Keratinocyte (primary cell): ENCODE measurements at regions not wholly inside any gene's neighbourhood (a gene's known extent, or its start where the extent isn't known, plus 50 kb on each side); places are given as distances from the start of the nearest gene placed in this dataset.

Experiments
- DNase-seq: peaks from one replicate; pipeline ENCODE4 v3.0.0-alpha.2; 2011; ENCODE audit warnings: low read depth, missing footprints, low spot score
- FAIRE-seq: peaks from 2 replicates; lab custom pipeline; 2011; peaks lifted over from hg19 to GRCh38; lab: Jason Lieb, UNC
- H2AFZ ChIP-seq: 2 replicates; pipeline ENCODE4 v1.6.0; 2012; ENCODE audit warnings: low read length, control low read depth, inconsistent platforms; ENCODE audit not compliant: control insufficient read depth
- H3K27ac ChIP-seq: 2 replicates; pipeline ENCODE4 v1.5.1; 2011; ENCODE audit warnings: low read length; ENCODE audit not compliant: control insufficient read depth, insufficient read depth
- H3K27me3 ChIP-seq: 3 replicates; pipeline ENCODE4 v1.6.0; 2011; ENCODE audit warnings: low read length; ENCODE audit not compliant: control insufficient read depth, insufficient read depth; ENCODE audit errors: extremely low read depth
- H3K36me3 ChIP-seq, 2 experiments: 2 replicates in 1 of 2; 3 replicates in 1 of 2; pipeline ENCODE4 v1.5.1; 2011; ENCODE audit warnings: low read length in 2 of 2, mild to moderate bottlenecking in 1 of 2; ENCODE audit not compliant: control insufficient read depth in 2 of 2, insufficient read depth in 2 of 2; ENCODE audit errors: extremely low read depth in 1 of 2
- H3K4me1 ChIP-seq: 3 replicates; pipeline ENCODE4 v1.5.1; 2011; ENCODE audit warnings: low read length; ENCODE audit not compliant: control insufficient read depth, insufficient read depth; ENCODE audit errors: extremely low read depth
- H3K4me2 ChIP-seq: 3 replicates; pipeline ENCODE4 v1.6.0; 2011; ENCODE audit warnings: low read depth, low read length; ENCODE audit not compliant: control insufficient read depth, insufficient read depth; ENCODE audit errors: extremely low read depth
- H3K4me3 ChIP-seq, 3 experiments: fragments of 200-600 bp in 1 of 3; sonication (generic) in 1 of 3; 2 replicates in 2 of 3; 3 replicates in 1 of 3; pipeline ENCODE4 v1.5.1; 2011 to 2016; ENCODE audit warnings: low read length in 3 of 3, mild to moderate bottlenecking in 3 of 3, control low read depth in 2 of 3, inconsistent platforms in 1 of 3, low read depth in 1 of 3, mixed read lengths in 1 of 3, mixed run types in 1 of 3, moderate library complexity in 1 of 3; ENCODE audit not compliant: control insufficient read depth in 2 of 3, insufficient read depth in 2 of 3; ENCODE audit errors: extremely low read depth in 1 of 3
- H3K79me2 ChIP-seq: 2 replicates; pipeline ENCODE4 v1.6.0; 2012; ENCODE audit warnings: low read length; ENCODE audit not compliant: control insufficient read depth, insufficient read depth
- H3K9ac ChIP-seq: 3 replicates; pipeline ENCODE4 v1.6.0; 2011; ENCODE audit warnings: low read length; ENCODE audit not compliant: control insufficient read depth, insufficient read depth; ENCODE audit errors: extremely low read depth
- H3K9me1 ChIP-seq: 3 replicates; pipeline ENCODE4 v1.6.0; 2011; ENCODE audit warnings: low read length; ENCODE audit not compliant: control insufficient read depth, insufficient read depth; ENCODE audit errors: extremely low read depth
- H3K9me3 ChIP-seq: 2 replicates; pipeline ENCODE4 v1.5.1; 2012; ENCODE audit warnings: low read depth, low read length; ENCODE audit not compliant: control insufficient read depth
- H4K20me1 ChIP-seq: 3 replicates; pipeline ENCODE4 v1.6.0; 2011; ENCODE audit warnings: low read length; ENCODE audit not compliant: control insufficient read depth, insufficient read depth; ENCODE audit errors: extremely low read depth
- EZH2 ChIP-seq: IDR thresholded peaks from one replicate; pipeline ENCODE4 v1.6.1; 2012; ENCODE audit warnings: inconsistent platforms, mild to moderate bottlenecking, low read length, moderate library complexity
- dilution Hi-C: fragments of 300-500 bp; cut with MboI; formaldehyde crosslinking; loops from one replicate; pipeline ENCODE4 v1.7.0; 2020; ENCODE audit warnings: low sequenced_read_pairs; ENCODE audit not compliant: extremely low pct_ligation_motif_present
- TF ChIP-seq, protein P1 (sequence below), 3 experiments: IDR thresholded peaks in 1 of 3; conservative IDR thresholded peaks in 1 of 3; optimal IDR thresholded peaks in 1 of 3; 2 replicates in 2 of 3; 3 replicates in 1 of 3; pipeline versions ENCODE3 to v1.5.1; 2011; ENCODE audit warnings: low read length in 3 of 3, mild to moderate bottlenecking in 3 of 3, moderate library complexity in 2 of 3, control low read depth in 1 of 3, inconsistent platforms in 1 of 3; ENCODE audit not compliant: insufficient read depth in 2 of 3; ENCODE audit errors: extremely low read depth in 1 of 3

DNA sequence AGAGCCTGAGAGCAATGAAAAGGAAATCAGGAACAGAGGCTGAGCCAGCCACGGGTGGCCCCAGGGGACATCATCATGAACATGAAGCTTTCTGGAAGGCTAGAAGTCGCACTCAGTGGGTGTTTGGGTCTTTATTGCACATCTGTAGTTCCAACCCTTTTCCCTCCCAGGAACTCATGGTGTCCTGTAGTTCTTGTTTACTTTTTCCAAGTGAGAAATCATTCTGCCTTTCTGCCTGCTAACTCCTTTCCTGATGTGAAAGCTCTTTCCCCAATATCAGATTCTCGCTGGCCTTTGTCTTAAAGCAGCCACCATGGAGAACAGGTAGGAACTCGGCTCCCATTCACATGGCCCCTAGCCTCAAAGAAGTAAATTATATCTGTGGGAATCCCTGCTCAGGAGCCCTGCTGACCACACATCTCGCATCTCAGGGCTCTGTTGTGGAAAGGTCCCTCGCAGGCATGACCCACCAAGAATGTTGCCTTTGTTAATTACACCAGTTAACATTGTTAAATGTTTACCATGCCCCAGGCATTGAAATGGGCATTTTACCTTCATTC, 542.7 kb downstream of the TNS3 start:
- FAIRE-seq = no peak
- H3K9me3 ChIP-seq = no peaks in the 10 kb centered on the region
- no peak overlapping the region for H3K9ac ChIP-seq
- no peak overlapping the region for H3K4me2 ChIP-seq
- peaks cover 9% of the 10 kb centered on the region for H3K4me1 ChIP-seq
- no peaks in the 10 kb centered on the region for H3K9me1 ChIP-seq
- no peaks in the 10 kb centered on the region for H4K20me1 ChIP-seq
- peaks cover 3% of the 10 kb centered on the region for H3K27me3 ChIP-seq
- no peak overlapping the region for H3K4me3 ChIP-seq
- dilution Hi-C loops = no loop called here
- no peak for TF ChIP-seq EZH2
- TF ChIP-seq, protein P1, sequence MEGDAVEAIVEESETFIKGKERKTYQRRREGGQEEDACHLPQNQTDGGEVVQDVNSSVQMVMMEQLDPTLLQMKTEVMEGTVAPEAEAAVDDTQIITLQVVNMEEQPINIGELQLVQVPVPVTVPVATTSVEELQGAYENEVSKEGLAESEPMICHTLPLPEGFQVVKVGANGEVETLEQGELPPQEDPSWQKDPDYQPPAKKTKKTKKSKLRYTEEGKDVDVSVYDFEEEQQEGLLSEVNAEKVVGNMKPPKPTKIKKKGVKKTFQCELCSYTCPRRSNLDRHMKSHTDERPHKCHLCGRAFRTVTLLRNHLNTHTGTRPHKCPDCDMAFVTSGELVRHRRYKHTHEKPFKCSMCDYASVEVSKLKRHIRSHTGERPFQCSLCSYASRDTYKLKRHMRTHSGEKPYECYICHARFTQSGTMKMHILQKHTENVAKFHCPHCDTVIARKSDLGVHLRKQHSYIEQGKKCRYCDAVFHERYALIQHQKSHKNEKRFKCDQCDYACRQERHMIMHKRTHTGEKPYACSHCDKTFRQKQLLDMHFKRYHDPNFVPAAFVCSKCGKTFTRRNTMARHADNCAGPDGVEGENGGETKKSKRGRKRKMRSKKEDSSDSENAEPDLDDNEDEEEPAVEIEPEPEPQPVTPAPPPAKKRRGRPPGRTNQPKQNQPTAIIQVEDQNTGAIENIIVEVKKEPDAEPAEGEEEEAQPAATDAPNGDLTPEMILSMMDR (optimal IDR thresholded peaks at IDR 0.05 in 1 of 3, IDR thresholded peaks at IDR 0.05 in 1 of 3, conservative IDR thresholded peaks at IDR 0.05 in 1 of 3; ENCODE audit: extremely low read depth in 1 of 3, insufficient read depth in 2 of 3, low read length in 3 of 3) = no peak
- H3K27ac ChIP-seq = no peak overlapping the region
- DNase-seq = no peak
- no peaks in the 10 kb centered on the region for H3K79me2 ChIP-seq
- no peaks in the 10 kb centered on the region for H3K36me3 ChIP-seq
- H2AFZ ChIP-seq = no peak overlapping the region

DNA sequence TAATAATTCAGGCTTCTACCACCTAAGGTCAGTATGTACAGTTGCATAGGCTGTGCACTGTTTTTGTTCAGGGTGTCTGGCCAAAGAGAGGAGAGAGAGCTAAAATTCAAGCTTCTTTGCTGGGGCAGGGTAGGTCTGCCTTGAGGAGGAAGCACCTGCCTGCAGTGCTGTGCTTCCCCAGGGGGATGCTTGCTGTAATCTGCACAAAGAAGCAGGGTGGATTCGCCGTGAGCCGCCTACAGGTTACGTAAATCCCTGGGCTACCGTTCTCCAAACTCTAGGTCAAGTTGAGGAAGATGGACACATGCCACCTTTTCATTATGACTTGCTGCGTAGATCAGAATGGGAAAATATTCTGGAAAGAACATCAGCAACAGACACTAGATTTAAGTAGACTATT, 543.3 kb downstream of the TNS3 start:
- TF ChIP-seq, protein P1 (optimal IDR thresholded peaks at IDR 0.05 in 1 of 3, IDR thresholded peaks at IDR 0.05 in 1 of 3, conservative IDR thresholded peaks at IDR 0.05 in 1 of 3; ENCODE audit: extremely low read depth in 1 of 3, insufficient read depth in 2 of 3, low read length in 3 of 3) = no peak
- TF ChIP-seq EZH2 = no peak
- no peak overlapping the region for H3K4me2 ChIP-seq
- no peaks in the 10 kb centered on the region for H3K9me3 ChIP-seq
- no peak overlapping the region for H2AFZ ChIP-seq
- H4K20me1 ChIP-seq = no peaks in the 10 kb centered on the region
- H3K4me1 ChIP-seq = peaks cover 9% of the 10 kb centered on the region
- H3K9me1 ChIP-seq = no peaks in the 10 kb centered on the region
- H3K36me3 ChIP-seq = no peaks in the 10 kb centered on the region
- H3K27ac ChIP-seq = no peak overlapping the region
- no peak overlapping the region for H3K9ac ChIP-seq
- DNase-seq = no peak
- H3K27me3 ChIP-seq = peaks cover 3% of the 10 kb centered on the region
- H3K79me2 ChIP-seq = no peaks in the 10 kb centered on the region
- no peak for FAIRE-seq
- dilution Hi-C loops = no loop called here
- no peak overlapping the region for H3K4me3 ChIP-seq
